Effector CD4-positive, alpha-beta T cell (primary cell): ENCODE measurements at regions not wholly inside any gene's neighbourhood (a gene's known extent, or its start where the extent isn't known, plus 50 kb on each side); places are given as distances from the start of the nearest gene placed in this dataset.

ENCODE experiments used
- DNase-seq: peaks from one replicate; pipeline ENCODE4 v3.0.0-alpha.2; 2020

DNA sequence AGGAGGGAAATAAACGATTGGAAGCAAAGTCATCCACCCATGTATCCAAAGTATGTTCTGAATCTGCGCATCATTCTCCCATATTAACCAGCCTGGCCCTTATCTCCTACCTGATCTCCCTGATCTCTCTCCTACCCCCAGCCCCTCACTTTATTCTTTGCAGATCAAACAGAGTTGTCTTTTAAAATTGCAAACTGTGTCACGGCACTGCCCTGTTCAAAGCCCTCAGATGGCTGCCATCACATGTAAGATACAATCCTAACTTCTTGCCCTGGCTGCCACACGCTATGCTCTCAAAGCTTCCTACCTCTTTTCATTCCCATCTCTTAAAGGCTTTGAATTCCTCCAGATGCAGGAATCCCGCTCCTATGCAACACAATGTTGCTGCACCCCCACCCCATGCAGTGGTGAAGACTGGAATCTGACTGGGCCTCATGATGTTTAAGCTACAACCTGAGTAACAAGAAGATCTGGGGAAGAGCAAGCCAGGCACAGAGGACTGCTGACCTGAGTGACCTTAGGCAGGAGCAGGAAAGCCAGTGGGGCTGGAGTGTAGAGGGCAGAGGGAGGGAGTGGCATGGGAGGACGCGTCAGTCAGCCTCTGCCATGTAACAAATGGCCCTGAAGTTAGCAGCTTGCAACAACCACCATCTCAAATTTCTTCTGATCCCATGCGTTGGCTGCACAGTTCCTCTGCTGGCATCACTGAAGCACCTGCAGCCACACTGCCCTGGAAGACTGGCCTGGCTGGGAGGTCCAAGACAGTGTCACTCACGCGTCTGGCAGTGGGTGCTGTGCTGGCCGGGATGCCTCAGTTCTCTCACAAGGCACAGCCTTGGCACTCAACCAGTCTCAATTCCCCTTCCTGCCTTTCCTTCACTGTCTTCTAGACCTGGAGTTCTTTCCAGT lies 382.8 kb downstream of the BCL11B start:
- no peak for DNase-seq

DNA sequence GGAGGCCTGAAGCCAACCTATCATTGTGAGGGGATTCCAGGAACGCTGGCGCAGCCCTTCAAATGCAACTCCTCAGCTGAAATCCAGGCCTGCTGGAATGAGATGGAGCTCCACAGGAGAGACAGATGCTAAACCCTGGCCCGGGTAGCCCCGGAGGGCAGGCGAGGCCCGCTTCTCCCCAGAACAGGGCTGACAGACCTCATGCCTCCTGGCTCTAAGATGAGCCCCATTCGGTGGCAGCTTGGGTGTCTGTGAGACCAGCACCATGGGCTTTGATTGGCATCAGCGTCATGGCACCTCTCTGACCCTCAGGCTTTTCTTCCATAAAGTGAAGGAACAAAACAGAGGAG lies 382.2 kb downstream of the BCL11B start:
- DNase-seq: no peak

DNA sequence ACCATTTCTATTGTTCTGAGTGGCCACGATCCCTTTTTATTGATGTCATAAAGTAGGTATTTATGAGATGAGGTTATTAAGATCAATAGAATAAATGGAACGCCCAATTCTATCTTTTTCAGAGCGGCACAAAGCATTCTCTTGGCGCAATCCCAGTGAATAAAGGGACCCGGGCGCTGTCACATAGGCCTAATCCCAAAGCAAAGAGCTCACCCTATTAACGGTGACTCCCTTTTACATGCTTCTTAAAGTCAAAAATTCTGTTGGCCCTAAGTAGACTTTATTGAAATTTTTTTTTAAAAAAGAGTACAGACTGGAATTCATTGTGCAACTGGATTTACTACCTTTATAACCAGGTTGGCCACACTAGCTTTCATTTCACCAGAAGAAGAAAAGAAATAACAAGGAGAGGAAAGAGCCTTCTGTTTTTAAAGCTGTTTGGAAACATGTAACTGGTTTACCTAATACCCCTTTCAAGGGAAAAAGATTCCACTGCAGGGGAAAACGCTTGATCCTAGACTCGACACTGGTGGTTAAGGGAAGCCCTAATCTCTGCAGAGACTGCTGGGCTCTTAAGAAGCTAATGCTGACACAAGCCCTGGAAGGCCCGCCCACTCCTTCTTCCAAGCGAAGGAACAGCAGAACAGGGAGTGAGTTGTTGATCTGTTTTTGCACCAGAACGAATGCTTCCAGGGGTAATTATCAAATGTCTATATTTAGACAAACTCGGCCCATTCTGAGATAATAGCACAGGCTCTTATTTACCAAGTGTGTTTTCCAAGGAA lies 381.2 kb downstream of the BCL11B start:
- no peak for DNase-seq

DNA sequence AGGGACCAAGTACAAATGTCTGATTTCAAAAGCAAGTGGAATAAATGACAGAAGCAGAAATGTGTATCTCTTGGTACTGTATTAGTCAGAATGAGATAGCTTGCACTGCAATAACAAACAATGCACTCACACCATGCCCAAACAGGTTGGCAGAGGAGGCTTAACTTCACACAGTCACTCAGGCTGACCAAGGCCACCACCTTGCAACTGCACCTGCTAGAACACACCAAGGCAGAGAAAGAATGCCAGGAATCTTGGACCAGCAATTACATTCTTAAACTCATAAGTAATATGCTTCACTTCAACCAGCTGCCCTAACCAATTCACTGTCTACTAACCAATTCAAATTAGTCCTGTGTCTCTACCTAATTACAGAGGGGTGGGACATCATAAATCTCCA lies 378.3 kb downstream of the BCL11B start:
- DNase-seq: no peak

DNA sequence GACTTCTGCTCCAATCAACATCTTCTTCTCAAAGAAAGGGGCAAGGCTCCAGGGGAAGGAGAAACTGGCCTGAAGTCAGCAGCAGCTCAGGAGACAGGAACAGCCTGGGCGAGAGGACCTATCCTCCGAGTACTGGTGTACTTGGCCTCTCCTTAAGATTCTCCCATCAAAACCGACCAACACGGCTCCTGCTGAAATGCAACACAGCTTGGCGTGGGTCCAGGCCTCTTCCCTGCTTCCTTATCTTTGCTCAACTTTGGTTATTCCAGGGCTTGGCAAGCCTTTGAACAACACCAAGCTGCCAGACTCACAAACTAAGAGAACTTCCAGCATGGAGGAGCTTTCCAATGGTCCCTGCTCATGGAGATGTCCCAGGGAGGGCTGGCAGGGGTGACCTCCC lies 377.4 kb downstream of the BCL11B start:
- DNase-seq: no peak

DNA sequence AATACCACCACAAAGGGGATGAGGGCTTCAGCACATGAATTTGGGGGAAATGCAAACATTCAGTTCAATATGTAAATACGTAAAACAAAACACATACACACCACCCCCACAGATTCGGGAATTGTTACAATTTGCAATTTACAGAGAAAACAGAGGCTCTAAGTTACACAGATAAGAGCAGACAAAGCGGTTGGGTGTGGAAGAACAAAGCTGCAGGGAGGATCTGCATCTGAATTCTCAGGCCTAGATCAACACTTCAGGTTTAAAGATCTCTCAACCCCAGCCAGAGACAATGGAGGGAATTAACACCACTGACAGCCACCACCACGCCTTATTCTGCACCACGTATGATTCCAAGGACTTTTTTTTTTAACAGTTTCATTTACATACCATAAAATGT lies 375.5 kb downstream of the BCL11B start:
- no peak for DNase-seq

DNA sequence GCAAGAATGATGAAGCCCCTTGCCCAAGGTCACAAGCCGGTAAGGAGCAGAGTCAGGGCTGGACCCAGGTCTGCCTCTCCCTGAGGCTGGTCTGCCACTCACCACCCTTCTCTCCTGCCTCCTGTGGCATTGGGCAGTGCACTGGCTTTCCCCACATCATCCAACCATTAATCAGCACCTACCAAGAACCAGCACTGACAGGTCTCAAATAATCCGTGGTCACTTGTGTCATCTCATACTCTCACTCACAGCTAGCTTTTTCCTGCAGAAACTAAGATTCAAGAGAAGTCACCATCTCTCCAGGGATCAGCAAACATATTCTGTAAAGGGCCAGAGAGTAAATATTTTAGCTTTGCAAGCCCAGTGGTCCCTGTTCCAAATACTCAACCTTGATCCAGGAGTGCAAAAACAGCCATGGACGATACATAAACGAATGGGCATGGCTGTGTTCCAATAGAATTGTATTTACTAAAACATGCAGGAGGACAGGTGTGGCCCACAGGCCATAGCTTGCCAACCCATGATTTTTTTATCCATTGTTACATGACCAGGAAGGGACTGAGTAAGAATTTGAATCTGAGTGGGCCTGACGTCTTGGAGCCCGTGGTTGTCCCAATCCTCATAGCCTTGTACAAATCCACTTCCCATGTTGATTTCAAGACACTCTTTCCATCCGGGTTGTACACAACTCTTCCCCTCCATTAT lies 374.2 kb downstream of the BCL11B start:
- no peak for DNase-seq

DNA sequence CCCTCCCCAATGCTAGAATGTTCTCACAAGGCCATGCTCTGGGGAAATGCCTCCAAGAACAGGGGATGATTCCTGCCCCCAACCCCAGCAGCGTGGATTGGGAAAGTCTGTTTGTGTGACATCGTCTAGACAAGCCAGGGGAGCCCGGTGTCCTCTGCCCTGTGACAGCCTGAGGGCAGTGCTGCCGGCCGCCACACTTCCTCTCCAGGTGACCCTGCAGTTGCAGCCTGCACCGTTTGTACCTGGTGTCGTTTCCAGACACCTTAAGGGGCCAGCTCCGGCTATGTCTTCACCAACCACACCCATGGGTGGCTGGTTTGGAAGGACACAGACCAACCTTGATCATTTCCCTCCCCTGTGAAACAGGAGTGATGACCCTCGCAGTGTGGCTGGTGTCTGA lies 372.6 kb downstream of the BCL11B start:
- no peak for DNase-seq

DNA sequence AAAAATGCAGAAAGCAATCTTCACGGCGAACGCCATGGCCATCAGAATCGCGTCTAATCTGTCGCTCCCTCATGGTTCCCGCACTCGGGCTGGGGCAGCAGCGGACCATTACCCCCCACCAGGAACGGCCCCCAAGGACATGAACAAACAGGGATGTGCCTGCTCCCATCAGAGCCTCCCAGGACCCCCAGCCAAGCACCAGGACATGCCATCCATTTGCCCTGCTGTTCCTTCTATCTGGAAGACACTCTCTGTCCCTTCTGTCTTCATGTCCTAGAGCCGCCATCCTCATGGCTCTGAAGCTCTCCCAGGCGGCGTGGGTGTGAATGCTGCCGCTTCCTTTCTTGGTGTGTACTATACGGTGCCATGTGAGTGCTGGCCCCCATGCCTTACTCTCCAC lies 371.8 kb downstream of the BCL11B start:
- no peak for DNase-seq

DNA sequence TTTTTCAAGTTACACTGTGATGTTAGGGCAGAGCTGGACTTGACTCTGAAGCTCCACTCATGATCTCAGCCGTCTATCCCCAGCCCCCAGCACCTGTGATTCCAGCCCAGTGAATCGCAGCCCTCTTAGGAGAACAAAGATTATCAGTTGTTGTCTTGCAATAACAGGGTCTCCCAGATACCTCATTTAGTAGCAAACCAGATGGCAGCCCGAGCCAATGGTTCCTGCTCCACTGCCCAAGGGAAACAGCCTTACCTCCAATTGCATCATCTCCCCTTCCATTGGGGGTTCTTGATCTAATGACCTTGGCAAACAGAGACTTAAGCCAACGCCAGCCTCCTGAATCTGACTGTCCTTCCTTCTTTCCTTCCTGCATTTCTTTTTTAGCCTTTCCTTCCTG lies 371.2 kb downstream of the BCL11B start:
- DNase-seq: no peak

DNA sequence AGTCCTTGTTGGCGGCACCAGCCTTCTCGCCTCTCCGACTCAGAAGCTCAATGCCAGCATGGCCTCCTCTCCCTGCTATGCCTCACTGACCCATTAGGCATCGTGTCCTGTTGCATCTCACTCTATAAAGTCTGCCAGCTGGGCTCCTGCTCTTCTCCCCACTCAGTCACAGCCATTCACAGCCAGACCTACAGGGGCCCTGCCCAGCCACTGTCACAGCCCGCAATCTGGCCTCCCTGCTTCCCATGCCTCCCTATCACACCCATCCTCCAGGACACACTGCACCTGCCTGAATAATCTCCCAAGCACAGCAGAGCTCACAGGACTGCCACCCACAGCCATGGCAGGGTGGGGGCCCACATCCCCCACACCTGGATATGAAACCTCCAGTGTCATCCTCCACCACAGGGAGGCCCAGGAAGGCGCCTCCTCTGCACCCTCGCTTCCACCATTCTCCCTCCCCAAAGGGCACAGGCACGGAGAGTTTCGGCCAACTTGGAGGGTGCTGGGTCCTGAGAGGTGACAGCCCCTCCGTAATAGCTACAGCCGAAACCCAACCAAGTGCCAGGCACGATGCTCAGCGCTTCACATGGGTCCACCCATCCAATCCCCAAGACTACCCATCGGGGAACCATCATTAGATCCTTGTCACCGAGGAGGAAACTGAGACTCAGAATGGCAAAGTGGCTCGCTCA lies 370.3 kb downstream of the BCL11B start:
- no peak for DNase-seq

DNA sequence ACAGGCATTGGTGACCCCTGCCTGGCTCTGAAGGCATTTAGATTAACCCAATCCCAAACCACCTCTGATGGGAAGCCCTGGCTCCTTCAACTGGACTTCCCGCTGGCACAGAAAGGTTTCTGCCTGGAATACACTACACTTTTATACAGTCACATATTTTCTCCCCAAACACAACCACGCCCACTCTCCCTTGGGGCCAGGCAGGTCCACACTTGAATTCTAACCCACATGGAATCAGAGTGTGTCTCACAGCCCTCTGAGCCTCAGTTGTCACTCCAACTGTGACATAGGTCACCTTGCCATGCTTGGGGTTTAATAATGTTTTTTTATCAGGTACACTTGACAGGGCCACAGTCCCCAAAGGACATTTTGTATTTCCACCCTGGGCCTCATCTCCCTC lies 368.6 kb downstream of the BCL11B start:
- no peak for DNase-seq

DNA sequence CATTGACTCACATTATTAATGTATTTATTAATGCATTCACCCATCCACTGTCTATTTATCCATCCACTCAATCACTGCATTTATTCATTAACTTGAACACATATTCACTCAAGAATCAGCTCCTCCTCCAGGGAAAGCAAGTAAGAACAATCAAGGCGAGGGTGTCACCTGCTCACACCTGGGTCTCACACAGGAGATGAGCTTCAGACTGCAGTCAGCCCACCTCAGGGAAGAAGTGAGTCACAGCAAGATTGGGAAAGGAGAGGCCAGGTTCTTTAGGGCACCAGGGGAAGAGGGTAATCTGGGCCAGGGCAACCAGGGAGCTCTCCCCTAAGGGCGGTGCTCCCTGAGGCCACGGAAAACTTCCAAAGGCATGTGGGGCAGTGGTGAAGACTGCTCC lies 367.3 kb downstream of the BCL11B start:
- no peak for DNase-seq

DNA sequence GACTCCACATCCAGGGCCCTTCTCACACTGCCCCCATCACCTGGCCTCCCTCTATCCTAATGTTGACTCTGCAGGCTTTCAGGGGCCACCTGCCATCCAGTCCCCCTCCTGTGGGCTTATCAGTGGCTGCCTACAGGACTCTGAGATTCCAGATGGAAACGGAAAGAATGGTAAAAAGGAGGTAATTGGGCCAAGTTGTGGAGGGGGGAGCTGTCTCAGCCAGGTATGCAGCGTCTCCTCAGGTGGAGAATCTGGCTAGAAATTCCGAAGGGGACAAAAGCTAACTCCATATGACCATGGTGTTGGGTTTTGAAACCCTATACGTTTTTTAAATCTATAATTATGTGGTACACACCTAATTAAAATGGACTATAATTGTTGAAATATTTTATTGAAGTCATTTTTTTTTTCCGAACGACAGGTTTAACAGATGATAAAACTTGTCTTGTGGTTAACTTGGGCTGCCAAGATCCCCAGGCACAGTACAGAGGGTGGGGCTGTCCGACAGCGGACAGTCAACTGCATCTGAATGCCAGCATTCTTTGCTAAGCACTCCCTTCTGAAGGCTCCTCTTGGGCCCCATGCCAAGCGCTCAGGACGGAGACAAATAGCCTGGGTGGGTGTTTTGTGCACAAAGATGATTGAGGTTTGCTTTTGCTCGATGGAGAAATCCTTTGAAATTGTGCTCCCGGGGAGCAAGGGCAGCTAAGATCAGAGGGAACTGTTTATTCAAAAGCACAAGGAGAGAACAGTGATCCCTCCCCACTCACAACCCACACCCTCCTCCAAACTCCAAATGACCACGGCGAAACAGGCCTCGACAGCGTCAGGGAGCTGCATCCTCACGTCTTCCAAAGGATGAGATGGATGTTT lies 365.6 kb downstream of the BCL11B start:
- no peak for DNase-seq

DNA sequence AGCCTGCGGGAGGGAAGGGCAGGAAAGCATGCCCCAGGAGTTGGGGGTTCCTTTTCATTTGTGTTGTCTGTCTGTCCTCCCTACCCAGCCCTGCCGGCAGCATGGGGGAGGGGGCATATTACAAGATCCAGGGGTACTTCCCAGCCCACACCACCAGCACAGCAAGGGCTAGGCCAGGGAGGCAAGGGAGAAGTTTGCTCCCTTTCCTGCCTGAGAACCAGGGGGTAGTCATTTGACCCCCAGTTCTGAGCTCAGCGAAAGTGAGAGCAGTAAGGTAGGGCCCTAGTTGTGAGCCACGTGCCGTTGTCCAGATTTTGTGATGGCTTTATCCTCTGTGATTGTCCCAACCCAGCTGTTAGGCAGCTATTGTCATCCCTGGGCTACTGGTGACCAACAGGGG lies 364.7 kb downstream of the BCL11B start:
- DNase-seq: no peak

DNA sequence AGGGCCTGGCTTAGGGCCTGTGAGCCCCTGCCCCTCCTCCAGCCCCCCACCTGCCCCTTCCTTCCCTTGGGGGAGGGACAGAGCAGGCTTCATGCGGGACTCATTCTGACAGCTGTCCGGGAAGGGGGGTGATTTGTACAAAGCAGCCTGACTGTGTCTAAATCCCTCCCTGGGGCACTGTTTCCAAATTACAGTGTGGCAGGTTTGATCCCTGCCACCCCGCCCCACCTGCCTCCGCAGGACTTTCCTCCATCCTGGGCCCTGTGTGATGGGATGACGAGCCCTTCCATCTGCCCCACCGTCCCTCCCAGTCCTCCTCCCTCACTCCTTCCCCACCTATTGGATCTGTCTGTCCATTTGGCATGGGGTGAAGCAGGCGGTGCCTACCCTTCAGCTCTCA lies 363.9 kb downstream of the BCL11B start:
- DNase-seq: no peak

DNA sequence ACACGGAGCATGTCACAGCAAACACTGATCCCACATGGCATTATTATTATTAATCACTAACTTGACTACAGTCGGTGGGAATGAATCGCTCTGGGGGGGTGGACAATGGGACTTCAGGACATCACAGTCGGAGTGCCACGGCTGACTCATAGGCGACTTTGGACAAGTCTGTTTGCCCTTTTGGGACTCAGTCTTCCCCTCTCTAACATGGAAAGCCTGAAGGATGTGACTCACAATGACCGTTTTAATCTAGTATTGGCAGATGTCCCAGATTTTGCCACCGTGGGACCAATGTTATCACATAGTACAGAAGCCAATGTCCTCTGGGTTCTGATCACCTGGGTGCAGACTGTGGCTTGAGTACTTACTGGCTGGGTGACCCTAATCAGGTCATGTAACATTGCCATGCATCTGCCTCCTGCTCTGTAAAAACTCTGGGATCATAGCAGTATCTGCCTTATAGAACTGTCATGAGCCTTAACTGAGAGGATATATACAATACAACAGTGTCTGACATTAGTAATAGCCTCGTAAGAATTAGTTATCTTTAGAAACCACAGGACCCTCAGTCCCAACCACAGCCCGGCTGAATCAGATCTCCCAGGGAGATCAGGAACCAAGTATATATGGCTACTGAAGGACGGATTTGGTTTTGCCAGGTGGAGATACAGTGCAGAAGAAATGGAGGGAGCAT lies 362.6 kb downstream of the BCL11B start:
- DNase-seq: no peak

DNA sequence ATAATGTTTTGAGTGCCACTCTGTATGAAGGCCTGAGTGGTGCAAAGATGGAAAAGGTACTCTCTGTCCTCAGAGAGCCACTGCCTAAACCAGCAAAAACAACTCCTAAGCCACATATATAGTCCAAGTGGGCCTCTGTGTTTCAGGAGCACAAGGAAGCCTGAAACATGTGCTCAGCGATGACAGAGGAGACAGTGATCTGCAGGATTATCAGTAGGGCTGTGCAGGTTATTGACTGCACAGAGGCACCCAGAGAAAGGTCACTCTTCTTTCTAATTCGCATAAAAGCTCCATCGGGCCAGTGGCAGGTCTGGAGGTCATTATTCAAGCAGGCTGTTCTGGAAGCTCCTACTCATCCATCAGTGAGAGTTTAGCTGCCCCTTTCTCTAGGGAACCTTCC lies 361.9 kb downstream of the BCL11B start:
- DNase-seq: no peak

DNA sequence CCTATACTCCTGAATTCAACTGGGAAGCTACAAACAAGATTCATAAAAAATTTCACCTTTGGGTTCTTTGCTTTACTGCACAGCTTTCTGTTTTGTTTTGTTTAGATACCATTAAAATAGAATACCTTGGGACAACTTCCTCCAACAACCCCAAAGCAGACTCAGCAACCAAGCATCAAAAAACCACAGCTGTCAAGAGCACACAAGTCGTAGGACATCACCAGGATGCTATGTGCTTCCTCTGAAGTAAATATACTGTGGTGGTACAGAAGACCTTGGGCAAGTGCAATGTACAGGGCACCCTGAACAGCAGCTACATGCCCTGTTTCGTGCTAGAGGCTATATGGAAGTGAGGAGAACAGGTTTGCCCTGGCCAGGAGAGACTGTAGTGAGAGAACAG lies 359.3 kb downstream of the BCL11B start:
- DNase-seq: no peak

DNA sequence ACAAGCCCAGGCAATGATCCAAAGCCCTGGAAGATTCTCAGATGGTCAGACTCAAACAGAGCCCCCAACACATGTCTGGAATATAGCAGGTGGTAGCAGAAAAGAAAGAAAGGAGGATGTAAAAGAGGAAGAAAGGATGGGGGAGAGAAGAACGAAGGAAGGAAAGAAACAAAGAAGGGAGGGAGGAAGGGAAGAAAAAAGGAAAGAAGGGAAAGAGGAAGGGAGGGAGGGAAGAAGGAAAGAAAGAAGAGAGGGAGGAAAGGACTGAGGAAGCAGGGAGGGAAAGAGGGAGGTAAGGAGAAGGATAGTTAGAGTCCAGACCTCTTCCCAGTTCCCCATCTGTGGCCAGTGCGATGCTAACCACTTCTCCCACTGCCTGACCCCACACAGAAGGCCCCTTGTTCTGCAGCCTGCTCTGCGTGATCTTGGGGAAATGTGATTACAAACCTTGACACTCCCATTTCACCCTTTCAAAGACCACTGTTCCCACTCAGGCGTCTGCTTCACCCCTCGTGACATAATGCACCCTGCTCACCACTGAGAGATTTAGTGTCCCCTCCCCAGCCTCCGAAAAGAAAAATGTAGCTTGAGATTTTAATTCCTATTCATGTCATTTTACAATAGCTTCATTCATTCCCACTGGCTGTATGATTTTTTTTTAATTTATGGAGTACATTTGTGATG lies 357.9 kb downstream of the BCL11B start:
- no peak for DNase-seq

DNA sequence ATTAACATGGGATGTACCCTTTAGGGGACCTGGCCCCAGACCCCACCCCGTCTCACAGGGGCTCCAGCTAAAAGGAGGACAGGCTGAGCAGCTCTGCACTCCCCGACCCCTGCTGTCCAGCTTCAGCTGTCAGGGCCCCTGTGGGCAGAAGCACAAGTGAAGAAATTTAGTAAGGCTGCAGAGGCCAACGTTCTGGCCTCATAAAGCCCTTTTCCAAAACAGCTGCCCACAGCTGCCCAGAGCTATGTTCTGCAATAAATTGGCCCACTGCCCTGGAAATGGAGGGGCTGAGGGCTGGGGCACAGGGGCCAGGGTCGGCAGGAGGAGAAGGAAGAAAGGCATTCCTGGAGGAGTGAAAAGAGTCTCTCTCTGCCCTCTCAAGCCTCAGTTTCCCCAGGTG lies 357.1 kb downstream of the BCL11B start:
- no peak for DNase-seq
